Stimulated activated CD8-positive, alpha-beta memory T cell treated with anti-CD3 and anti-CD28 coated beads, Interleukin-15, amount 100 ng/mL, for 4 hours (primary cell): ENCODE measurements at regions not wholly inside any gene's neighbourhood (a gene's known extent, or its start where the extent isn't known, plus 50 kb on each side); places are given as distances from the start of the nearest gene placed in this dataset.

ENCODE experiments used
- DNase-seq, 2 donors: peaks; one replicate each; pipeline ENCODE4 v3.0.0-alpha.2; 2020; ENCODE audit warnings: low read depth in 2 of 2

DNA sequence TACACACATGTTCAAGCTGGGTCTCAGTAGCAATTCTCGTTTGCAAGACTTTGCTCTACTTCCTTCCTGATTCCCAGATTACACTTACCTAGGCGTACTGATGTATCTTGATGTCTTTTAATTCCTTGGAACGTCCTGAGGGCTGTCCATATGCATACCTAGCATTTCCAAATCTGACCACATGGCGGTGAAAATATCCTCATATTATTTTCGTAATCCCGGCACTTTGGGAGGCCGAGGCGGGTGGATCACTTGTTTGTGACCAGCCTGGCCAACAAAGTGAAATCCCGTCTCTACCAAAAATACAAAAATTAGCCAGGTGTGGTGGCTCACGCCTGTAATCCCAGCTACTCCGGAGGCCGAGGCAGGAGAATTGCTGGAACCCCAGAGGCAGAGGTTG is 1786.3 kb upstream of the TENM3 start:
- DNase-seq: no peak

DNA sequence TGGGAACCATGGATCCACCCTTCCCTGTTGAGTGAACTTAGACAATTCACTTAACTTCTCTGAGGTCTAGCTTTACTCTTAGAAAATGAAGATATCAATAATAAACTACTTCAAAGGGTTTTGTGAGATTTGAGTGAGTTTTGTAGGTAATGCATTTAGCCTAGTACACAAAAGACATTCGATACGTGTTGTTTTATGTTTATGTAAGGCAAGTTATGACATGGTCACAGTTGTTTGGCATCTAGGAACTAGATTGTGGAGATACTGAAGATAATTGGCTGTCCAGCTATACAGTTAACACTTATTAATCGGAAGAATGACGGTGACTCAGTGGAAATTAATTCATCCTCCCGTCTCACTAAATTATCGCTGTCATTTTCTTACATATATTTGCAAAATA is 1781.1 kb upstream of the TENM3 start:
- DNase-seq: no peak

GRCh38 chr4:180465364-180465763 is 1777.8 kb upstream of the TENM3 start:
- DNase-seq: no peak

DNA sequence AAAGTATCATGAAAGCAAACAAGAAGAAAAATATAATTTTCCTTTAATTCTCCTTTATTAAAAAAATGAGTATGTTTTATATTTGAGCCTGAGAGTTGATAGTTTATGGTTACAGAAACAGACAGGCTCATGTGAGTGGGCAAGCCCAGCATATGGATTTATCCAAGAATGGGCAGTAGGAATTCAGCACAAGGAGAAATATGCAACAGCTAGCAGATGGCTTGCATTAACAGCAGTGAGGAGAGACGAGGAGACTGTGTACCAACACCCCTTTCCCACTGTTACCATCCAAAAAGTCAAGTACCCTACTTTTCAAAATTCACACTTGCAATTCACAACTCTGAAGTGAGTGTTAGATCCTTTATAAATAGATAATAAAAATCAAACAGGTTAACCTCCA is 1760.2 kb upstream of the TENM3 start:
- DNase-seq: no peak

DNA sequence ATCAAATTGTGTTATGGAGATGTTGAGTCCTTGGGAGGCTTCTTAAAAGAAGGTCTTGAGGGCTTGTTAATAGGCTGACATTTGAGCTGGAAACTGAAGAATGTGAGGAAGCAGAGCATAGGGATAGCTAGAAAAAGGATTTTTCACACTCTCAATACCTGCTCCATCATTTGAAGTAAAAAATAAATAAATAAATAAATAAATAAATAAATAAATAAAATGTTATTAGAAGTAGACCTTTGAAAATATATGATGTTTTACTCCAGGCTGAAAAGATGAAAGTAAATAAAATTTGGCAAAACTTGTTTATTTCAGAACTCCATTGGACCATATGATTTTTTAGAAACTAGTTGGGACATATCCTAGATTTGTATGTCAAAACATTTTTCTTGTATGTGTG is 1757.8 kb upstream of the TENM3 start:
- no peak for DNase-seq

DNA sequence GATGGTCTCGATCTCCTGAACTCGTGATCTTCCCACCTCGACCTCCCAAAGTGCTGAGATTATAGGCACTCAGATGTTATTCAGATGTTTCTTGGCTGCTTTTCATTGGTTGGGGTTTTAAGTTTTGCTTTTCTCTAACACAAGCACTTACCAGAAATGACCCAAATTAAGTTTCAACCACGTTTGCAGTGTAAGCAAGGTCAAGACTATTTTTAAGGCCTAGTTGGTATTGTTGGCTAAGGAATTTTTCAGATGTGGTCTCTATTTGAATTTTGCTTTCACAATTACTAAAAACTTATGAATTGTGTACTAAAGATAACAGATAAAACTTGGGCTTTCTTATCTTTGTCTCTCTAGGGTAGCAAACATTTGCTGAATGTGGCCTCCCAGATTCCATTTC is 1756.9 kb upstream of the TENM3 start:
- no peak for DNase-seq

DNA sequence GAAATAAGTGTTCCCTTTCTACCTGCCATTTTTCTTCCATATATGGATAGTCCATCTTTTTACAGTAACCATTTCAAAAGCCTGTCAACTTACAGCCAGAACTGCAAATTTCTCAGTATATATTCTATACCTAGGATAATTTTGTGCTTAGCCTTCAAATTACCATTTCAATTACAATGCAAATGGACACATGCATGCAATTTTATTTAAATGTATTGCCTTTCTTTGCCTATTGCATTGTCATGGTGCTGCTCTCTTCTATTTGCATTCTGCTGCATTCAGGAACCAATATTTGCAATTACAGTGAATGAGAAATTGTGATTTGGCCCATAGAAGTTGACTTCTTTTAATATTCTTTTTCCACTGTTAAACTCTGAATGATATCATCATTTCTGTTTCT is 1753.4 kb upstream of the TENM3 start:
- no peak for DNase-seq

DNA sequence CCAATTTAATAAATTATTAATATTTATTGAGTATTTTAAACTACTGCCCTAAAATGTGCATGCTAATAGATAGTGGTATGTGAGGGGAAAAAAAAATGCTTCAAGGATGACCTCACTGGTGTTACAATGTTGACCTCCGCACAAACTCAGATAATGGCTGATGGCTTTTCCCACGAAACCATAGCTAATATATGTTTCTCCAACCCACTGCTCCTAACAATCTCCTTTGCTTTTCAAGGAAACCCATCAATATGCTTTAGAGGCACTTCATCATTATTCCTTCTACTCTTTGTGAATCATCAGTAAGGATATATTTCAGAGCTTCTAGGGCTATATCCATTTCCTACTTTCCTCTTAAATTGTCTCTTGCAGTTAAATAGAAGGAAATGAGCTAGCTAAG is 1752.0 kb upstream of the TENM3 start:
- no peak for DNase-seq

GRCh38 chr4:180493299-180493698 is 1749.9 kb upstream of the TENM3 start:
- DNase-seq: no peak

GRCh38 chr4:180500154-180500553 is 1743.0 kb upstream of the TENM3 start:
- DNase-seq: no peak

DNA sequence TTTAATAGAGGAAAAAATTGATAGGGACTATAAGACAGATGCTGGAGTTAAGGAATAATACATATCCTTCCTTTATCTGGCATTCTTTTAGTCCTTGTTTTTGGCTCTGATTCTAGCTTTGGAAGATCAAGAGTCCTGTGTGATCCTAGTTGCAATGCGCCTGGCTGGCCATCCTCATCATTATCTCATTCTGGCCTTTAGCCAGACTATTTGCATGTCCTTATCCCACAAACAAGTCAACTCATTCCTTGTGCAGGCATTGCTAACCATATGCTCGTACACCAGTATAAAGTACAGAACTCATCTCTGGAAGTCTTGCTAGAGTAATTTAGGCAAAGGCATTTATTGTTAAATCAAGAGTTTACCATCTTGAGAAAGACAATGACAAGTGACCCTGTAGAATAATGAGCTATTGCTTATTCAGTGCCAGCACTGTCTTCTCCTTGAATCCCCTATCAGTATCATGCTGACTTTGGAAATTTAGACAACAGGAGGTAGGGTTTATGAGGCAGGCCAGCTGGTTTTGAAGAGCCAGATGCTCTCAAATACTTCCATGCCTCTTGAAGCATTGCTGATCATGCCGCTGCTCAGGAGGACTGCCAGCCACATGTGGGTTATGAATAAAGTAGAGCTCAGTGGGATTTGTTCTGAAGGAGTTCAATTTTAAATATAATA is 1730.3 kb upstream of the TENM3 start:
- no peak for DNase-seq

DNA sequence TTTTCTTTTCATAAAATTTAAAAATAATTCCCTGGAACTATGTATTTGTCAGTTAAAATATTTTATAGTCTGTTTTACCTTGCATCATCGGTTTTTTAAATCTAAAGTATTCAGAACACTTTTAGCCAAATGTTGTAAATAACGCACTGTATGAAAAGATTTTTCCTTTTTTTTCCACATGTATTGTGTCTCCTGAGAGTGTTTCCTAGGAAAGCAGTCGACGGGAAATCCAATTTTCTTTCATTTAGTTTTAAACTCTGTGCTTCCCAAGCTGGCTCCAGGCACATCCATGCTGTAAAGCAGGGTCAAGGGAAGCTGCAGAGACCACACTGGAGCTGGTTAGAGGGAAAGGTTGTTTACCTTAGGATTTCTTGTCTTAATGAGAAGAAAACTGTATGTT is 1724.3 kb upstream of the TENM3 start:
- DNase-seq: no peak

DNA sequence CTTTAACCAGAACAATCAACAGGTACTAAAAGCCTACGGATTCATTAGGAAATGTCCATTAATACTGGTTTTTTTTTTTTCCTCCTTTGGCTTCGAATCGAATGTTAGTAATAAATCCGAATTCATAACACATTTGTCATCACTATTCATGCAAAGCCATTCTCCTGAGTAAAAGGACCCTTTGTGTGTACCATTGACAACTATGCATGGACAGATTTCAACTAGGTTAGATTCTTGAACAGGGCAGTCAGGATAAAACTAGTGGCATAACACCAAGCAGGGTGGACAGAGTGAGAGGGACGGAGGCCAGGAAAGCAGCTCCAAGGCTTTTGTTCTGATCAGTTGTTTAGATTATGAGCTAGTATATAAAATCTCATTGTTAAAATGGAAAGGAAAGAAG is 1722.0 kb upstream of the TENM3 start:
- DNase-seq: no peak

- DNase-seq: no peak
These were observed 1717.6 kb upstream of the TENM3 start for GRCh38 chr4:180525523-180526077.

DNA sequence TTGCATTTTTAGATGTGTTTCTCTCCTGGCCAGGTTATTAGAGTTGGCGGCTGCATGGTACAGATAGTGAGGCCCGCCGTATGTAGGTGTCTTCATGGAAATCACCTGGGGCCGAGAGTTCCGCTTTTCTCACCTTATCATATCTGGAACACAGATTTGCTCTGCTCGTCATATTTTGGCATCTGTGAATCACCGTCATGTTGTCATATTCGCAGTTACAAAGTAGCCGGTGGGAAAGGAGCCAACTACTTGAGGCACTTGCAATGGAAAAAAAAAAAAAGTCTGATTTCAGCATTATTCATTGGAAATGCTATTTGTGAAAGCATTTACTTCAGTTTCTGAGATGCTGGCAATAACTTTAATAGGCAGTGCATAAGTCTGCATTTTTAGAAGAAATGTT is 1715.2 kb upstream of the TENM3 start:
- DNase-seq: no peak

GRCh38 chr4:180530787-180531186 is 1712.4 kb upstream of the TENM3 start:
- DNase-seq: no peak

- DNase-seq: no peak
These were observed 1710.5 kb upstream of the TENM3 start for GRCh38 chr4:180532691-180533090.

- DNase-seq: no peak
These were observed 1704.7 kb upstream of the TENM3 start for GRCh38 chr4:180538384-180539057.

DNA sequence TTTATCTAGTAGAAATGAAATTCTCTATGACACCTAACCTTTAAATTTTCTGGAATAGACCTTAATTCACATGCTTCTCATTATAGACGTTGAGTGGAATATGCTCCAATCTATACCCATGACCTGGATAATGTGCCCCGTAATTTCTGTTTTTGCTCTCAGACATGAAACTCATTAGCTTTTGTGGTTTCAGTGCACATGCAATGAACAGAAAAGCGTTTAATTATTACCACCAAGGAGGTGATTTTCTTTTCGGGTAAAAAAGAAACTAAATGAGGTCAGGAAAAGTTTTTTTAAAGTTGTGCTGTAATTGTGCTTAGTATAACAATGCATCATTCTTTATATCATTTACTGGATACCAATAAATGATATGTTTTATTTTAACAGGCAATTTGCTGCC is 1703.9 kb upstream of the TENM3 start:
- DNase-seq: no peak

DNA sequence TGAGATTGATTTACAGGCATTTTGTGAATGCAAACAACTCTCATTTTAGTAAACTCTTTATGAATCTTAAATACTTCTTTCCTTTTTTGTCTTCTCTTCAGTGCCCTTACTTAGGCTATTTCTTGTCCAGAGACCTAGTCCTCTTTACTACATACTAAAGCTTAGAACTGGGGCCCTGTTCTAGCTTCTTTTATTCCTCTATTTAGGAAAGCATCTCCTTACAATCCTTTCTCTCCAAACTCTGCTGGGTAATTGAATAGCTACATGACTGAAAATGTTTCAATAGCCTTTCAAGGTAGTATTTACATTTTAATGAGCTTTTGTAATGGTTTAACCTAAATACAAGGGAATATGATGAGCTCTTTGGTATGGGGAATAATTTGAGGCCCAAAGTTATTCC is 1701.5 kb upstream of the TENM3 start:
- no peak for DNase-seq

GRCh38 chr4:180542445-180543100 is 1700.6 kb upstream of the TENM3 start:
- no peak for DNase-seq

DNA sequence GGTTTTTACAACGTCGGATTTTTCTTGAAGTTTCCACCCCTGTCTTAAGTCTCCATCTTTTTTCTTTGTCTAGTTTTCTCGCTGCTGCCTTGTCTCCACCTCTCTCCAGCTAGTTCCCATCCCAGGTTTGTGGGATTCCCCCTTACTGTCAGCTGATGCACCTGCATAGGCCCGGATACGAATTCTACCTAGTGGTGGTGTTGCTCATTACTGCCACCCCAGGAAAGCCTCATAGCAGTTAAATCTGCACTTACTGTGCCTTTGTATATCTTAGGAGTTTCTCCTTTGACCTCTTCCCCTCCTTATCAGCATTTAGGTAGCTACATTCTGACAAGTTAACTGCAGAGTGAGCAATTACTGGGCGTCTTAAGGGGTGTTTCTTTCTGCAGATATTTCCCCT is 1693.1 kb upstream of the TENM3 start:
- DNase-seq: no peak

DNA sequence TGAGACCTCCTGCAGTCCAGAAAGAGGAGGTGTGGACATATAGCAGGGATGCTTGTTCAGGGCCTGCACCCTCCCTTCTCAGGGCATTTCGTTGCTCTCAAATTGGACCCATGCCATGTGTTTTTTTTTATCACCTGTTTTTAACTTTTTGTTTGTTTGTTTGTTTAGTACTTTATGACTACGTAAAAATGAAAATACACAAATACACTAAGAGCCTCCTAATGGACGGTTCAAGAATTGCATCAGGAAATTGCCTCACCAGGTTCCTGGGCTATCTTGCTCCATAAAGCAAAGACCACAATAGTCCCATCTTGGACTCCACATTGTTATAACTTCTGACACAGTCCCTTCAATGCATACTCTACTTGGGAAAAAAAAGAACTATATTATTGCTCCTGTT is 1685.9 kb upstream of the TENM3 start:
- no peak for DNase-seq
